Stimulated activated CD4-positive, alpha-beta T cell treated with anti-CD3 and anti-CD28 coated beads, Interleukin-4, amount 100 ng/mL, for 48 hours (primary cell): ENCODE measurements at regions not wholly inside any gene's neighbourhood (a gene's known extent, or its start where the extent isn't known, plus 50 kb on each side); places are given as distances from the start of the nearest gene placed in this dataset.

ENCODE experiments used
- DNase-seq, 2 donors: peaks; one replicate each; pipeline ENCODE4 v3.0.0-alpha.2; 2020; ENCODE audit warnings: low read depth in 2 of 2

GRCh38 chr2:238635647-238636051 is 208.9 kb downstream of the ASB1 start:
- no peak for DNase-seq

GRCh38 chr2:238636269-238637073 is 209.7 kb downstream of the ASB1 start:
- DNase-seq = no peak

- DNase-seq = no peak
Observed at GRCh38 chr2:238638100-238638981, 209.5 kb upstream of the TWIST2 start.

GRCh38 chr2:238638982-238639628 is 208.8 kb upstream of the TWIST2 start:
- DNase-seq = no peak

- no peak for DNase-seq
Observed at GRCh38 chr2:238640486-238640885, 207.4 kb upstream of the TWIST2 start.

GRCh38 chr2:238642973-238643372 is 204.9 kb upstream of the TWIST2 start:
- no peak for DNase-seq

GRCh38 chr2:238643400-238643907 is 204.4 kb upstream of the TWIST2 start:
- no peak for DNase-seq

- DNase-seq = no peak
Observed at GRCh38 chr2:238644095-238645081, 203.5 kb upstream of the TWIST2 start.

- no peak for DNase-seq
Observed at GRCh38 chr2:238645095-238645494, 202.8 kb upstream of the TWIST2 start.

- no peak for DNase-seq
Observed at GRCh38 chr2:238645716-238646115, 202.2 kb upstream of the TWIST2 start.

- no peak for DNase-seq
Observed at GRCh38 chr2:238646281-238646680, 201.6 kb upstream of the TWIST2 start.

GRCh38 chr2:238646803-238647202 is 201.1 kb upstream of the TWIST2 start:
- no peak for DNase-seq

GRCh38 chr2:238649123-238649522 is 198.8 kb upstream of the TWIST2 start:
- DNase-seq = no peak

GRCh38 chr2:238649936-238650518 is 197.9 kb upstream of the TWIST2 start:
- no peak for DNase-seq

GRCh38 chr2:238650536-238650935 is 197.3 kb upstream of the TWIST2 start:
- DNase-seq = no peak

- no peak for DNase-seq
Observed at GRCh38 chr2:238651306-238652052, 196.4 kb upstream of the TWIST2 start.

GRCh38 chr2:238652053-238652770 is 195.7 kb upstream of the TWIST2 start:
- DNase-seq = no peak

GRCh38 chr2:238652771-238653157 is 195.1 kb upstream of the TWIST2 start:
- no peak for DNase-seq

- DNase-seq = no peak
Observed at GRCh38 chr2:238653431-238654109, 194.3 kb upstream of the TWIST2 start.
